HepG2 (cell line): ENCODE measurements at regions not wholly inside any gene's neighbourhood (a gene's known extent, or its start where the extent isn't known, plus 50 kb on each side); places are given as distances from the start of the nearest gene placed in this dataset.

Source experiments
- ATAC-seq: fragments of 200-7000 bp; cut with Tn5 transposase; 3 replicates; pipeline ENCODE4 v1.9.1; 2020; ENCODE audit warnings: mild to moderate bottlenecking, moderate library complexity
- BruUV-seq: library from RNA; stranded (reverse); fragments of 400-500 nt; replicated peaks from 2 replicates; lab custom pipeline; 2021; lab: Mats Ljungman, UMichigan
- CTCF ChIA-PET: fragments of 300-600 bp; formaldehyde crosslinking; extraction: SDS; loops from one replicate; lab custom pipeline; 2021; ENCODE audit warnings: low total read pairs, inconsistent platforms, low intra/inter-chr PET ratio; lab: Yijun Ruan, JAX
- POLR2A ChIA-PET: fragments of 350-600 bp; sonication (Branson Sonifier 250); formaldehyde crosslinking; loops from one replicate; lab custom pipeline; 2020; ENCODE audit warnings: antibody characterized with exemption, inconsistent platforms; lab: Yijun Ruan, JAX
- DNase-seq: peaks from one replicate; pipeline ENCODE4 v3.0.0-alpha.2; 2015; ENCODE audit warnings: low spot score
- FAIRE-seq: peaks from 3 replicates; lab custom pipeline; 2011; peaks lifted over from hg19 to GRCh38; lab: Jason Lieb, UNC
- H2AFZ ChIP-seq: one replicate; pipeline ENCODE4 v1.6.1; 2011; ENCODE audit warnings: low read length, inconsistent platforms
- H3K27ac ChIP-seq: fragments of 300-600 bp; 3 replicates; pipeline ENCODE4 v1.8.0; 2011; ENCODE audit warnings: mixed run types, mild to moderate bottlenecking, mixed read lengths, low read length, inconsistent platforms; ENCODE audit not compliant: insufficient read depth; ENCODE audit errors: extremely low read length
- H3K27me3 ChIP-seq, 2 experiments: fragments of 200-600 bp in 1 of 2; 2 replicates in 1 of 2; 3 replicates in 1 of 2; pipeline versions ENCODE4 v1.6.0 to v1.8.0; 2011; ENCODE audit warnings: low read length in 2 of 2, mild to moderate bottlenecking in 2 of 2, moderate library complexity in 2 of 2, inconsistent platforms in 1 of 2; ENCODE audit not compliant: insufficient read depth in 2 of 2, control insufficient read depth in 1 of 2
- H3K36me3 ChIP-seq, 2 experiments: fragments of 200-600 bp in 1 of 2; replicated peaks in 1 of 2; 2 replicates in 1 of 2; 3 replicates in 1 of 2; pipeline versions ENCODE4 v1.5.1 to v1.8.0; 2011; ENCODE audit warnings: low read length in 2 of 2, inconsistent platforms in 1 of 2; ENCODE audit not compliant: insufficient read depth in 2 of 2, control insufficient read depth in 1 of 2
- H3K4me1 ChIP-seq: 2 replicates; pipeline ENCODE4 v1.5.1; 2012; ENCODE audit warnings: low read length, inconsistent platforms; ENCODE audit not compliant: insufficient read depth
- H3K4me2 ChIP-seq: 2 replicates; pipeline ENCODE4 v1.6.0; 2011; ENCODE audit warnings: low read depth, low read length, inconsistent platforms
- H3K4me3 ChIP-seq, 3 experiments: fragments of 200-600 bp in 1 of 3; sonication (generic), shearing (Covaris generic) in 1 of 3; replicated peaks in 1 of 3; 2 replicates each; pipeline ENCODE4 v1.5.1; 2011 to 2016; ENCODE audit warnings: low read length in 3 of 3, inconsistent platforms in 2 of 3, low read depth in 2 of 3, mild to moderate bottlenecking in 2 of 3, control low read depth in 1 of 3, mixed read lengths in 1 of 3; ENCODE audit not compliant: insufficient read depth in 1 of 3
- H3K79me2 ChIP-seq: one replicate; pipeline ENCODE4 v1.6.1; 2011; ENCODE audit warnings: low read length, inconsistent platforms; ENCODE audit not compliant: insufficient read depth
- H3K9ac ChIP-seq: 2 replicates; pipeline ENCODE4 v1.6.0; 2011; ENCODE audit warnings: mild to moderate bottlenecking, low read depth, low read length, inconsistent platforms; ENCODE audit not compliant: insufficient read depth
- H3K9me3 ChIP-seq: 2 replicates; pipeline ENCODE4 v1.5.1; 2012; ENCODE audit warnings: mild to moderate bottlenecking, low read length
- H4K20me1 ChIP-seq: 2 replicates; pipeline ENCODE4 v1.6.0; 2011; ENCODE audit warnings: inconsistent platforms, mild to moderate bottlenecking, low read length, moderate library complexity; ENCODE audit not compliant: insufficient read depth
- ATF7 ChIP-seq, 2 experiments: fragments of 450-650 bp in 1 of 2; sonication (generic) in 1 of 2; formaldehyde crosslinking in 1 of 2; IDR thresholded peaks; 2 replicates each; pipeline versions ENCODE4 v1.4.0 to v1.6.1; 2016 to 2020; ENCODE audit warnings: antibody characterized with exemption in 1 of 2, mild to moderate bottlenecking in 1 of 2, missing genetic modification reagents in 1 of 2
- E2F5 ChIP-seq: sonication (generic); formaldehyde crosslinking; conservative IDR thresholded peaks from 2 replicates; pipeline ENCODE4 v1.4.0; 2020; ENCODE audit warnings: missing genetic modification reagents
- ELF4 ChIP-seq: sonication (generic); formaldehyde crosslinking; IDR thresholded peaks from 2 replicates; pipeline ENCODE4 v1.5.0; 2020; ENCODE audit warnings: missing genetic modification reagents, mild to moderate bottlenecking, moderate library complexity, borderline replicate concordance
- SETDB1 ChIP-seq: sonication (generic); formaldehyde crosslinking; IDR thresholded peaks from 2 replicates; pipeline ENCODE4 v1.5.1; 2020; ENCODE audit warnings: missing genetic modification reagents, mild to moderate bottlenecking, borderline replicate concordance
- TFAP4 ChIP-seq: sonication (generic); IDR thresholded peaks from 2 replicates; pipeline ENCODE4 v1.6.1; 2016; ENCODE audit warnings: low read depth, borderline replicate concordance
- ZBTB20 ChIP-seq: sonication (generic); formaldehyde crosslinking; IDR thresholded peaks from 2 replicates; pipeline ENCODE4 v1.8.1; 2023; ENCODE audit warnings: missing genetic modification reagents, low read depth, mild to moderate bottlenecking, borderline replicate concordance
- ZFP36 ChIP-seq: fragments of 150-350 bp; IDR thresholded peaks from 2 replicates; pipeline ENCODE4 v1.6.1; 2018; ENCODE audit warnings: borderline replicate concordance, low read length, low read depth; ENCODE audit not compliant: partially characterized antibody
- ZNF292 ChIP-seq: sonication (generic); formaldehyde crosslinking; IDR thresholded peaks from 2 replicates; pipeline ENCODE4 v1.8.1; 2022; ENCODE audit warnings: mild to moderate bottlenecking, low read depth, missing genetic modification reagents, borderline replicate concordance
- WGBS: methylation state at CpG from one replicate; pipeline ENCODE4 v1.1.6; 2017; ENCODE audit warnings: low lambda C conversion rate; 5-methylcytosine and 5-hydroxymethylcytosine counted together
- in situ Hi-C: cut with HindIII; loops from 2 replicates; pipeline ENCODE4 v1.10.0; 2017; ENCODE audit warnings: low pct_unique_long_range_greater_than_20kb; ENCODE audit not compliant: extremely low pct_ligation_motif_present
- intact Hi-C: fragments of 100-400 bp; cut with micrococcal nuclease; formaldehyde crosslinking; loops from one replicate; pipeline ENCODE4 v1.10.0; 2022; ENCODE audit not compliant: unreplicated experiment

GRCh38 chr14:48814562-48814961 is 771.6 kb downstream of the RPS29 start:
- intact Hi-C loops, result no loop called here
- ChIA-PET POLR2A (no interaction called here), CTCF (no interaction called here)
- H4K20me1 ChIP-seq, result no peaks in the 10 kb centered on the region
- H3K36me3 ChIP-seq, result no peaks in the 10 kb centered on the region
- H3K9me3 ChIP-seq, result peaks cover 56% of the 10 kb centered on the region
- H3K79me2 ChIP-seq, result no peaks in the 10 kb centered on the region
- H3K4me2 ChIP-seq, result no peak overlapping the region
- H3K9ac ChIP-seq, result no peak overlapping the region
- BruUV-seq, result no TSS peak
- in situ Hi-C loops, result no loop called here
- DNase-seq (no peak), ATAC-seq (no peak), FAIRE-seq (no peak)
- no peak for TF ChIP-seq ELF4
- TF ChIP-seq SETDB1 (CRISPR knock-in tag), result no peak
- peak; percentile 38; the same call in 1 of the 2 replicates for TF ChIP-seq ATF7 (IDR thresholded peaks at IDR 0.05)
- no peak for TF ChIP-seq ATF7 (CRISPR knock-in tag; IDR thresholded peaks at IDR 0.05)
- no peak for TF ChIP-seq ZNF292 (CRISPR knock-in tag)
- H3K4me1 ChIP-seq, result no peaks in the 10 kb centered on the region
- H3K27ac ChIP-seq, result no peak overlapping the region
- no peak overlapping the region for H3K4me3 ChIP-seq
- 4% methylated on average over 2 of the region's 2 CpGs for WGBS
- H3K27me3 ChIP-seq, result no peaks in the 10 kb centered on the region
- no peak overlapping the region for H2AFZ ChIP-seq

- in situ Hi-C loops, result no loop called here
- peak; percentile 15 for DNase-seq
- BruUV-seq, result no TSS peak
- Histone ChIP-seq H3K9ac (no peak overlapping the region), H3K4me3 (no peak overlapping the region), H3K4me2 (no peak overlapping the region), H3K9me3 (peaks cover 84% of the 10 kb centered on the region), H3K27ac (no peak overlapping the region), H3K27me3 (no peaks in the 10 kb centered on the region; a peak in 1 of 5 replicates), H2AFZ (no peak overlapping the region), H3K36me3 (no peaks in the 10 kb centered on the region), H3K4me1 (no peaks in the 10 kb centered on the region), H4K20me1 (no peaks in the 10 kb centered on the region), H3K79me2 (no peaks in the 10 kb centered on the region)
- POLR2A ChIA-PET, result no interaction called here
- FAIRE-seq, result no peak
- peak; percentile 65 for ATAC-seq
- 2% methylated on average over 13 of the region's 14 CpGs for WGBS
- TF ChIP-seq TFAP4, result no peak
- no peak for TF ChIP-seq ZFP36
- TF ChIP-seq SETDB1 (CRISPR knock-in tag), result 0 out of 2 replicates have a peak, but pooled peaks have one; percentile 31
- TF ChIP-seq ZBTB20 (CRISPR knock-in tag), result peak; percentile 59; the same call in 1 of the 2 replicates
- no peak for TF ChIP-seq E2F5 (CRISPR knock-in tag)
- intact Hi-C loops, result no loop called here
- CTCF ChIA-PET, result no interaction called here
These were observed 780.9 kb downstream of the RPS29 start for GRCh38 chr14:48805315-48805714.
